HG02870 (cell line): ENCODE measurements at regions not wholly inside any gene's neighbourhood (a gene's known extent, or its start where the extent isn't known, plus 50 kb on each side); places are given as distances from the start of the nearest gene placed in this dataset.
"Not testable (repeated sequence)": the region's sequence is repeated elsewhere in the genome, so short reads cannot be mapped to it uniquely, and the experiment has no call there.

Experiments used
- ATAC-seq: cut with Tn5 transposase; IDR thresholded peaks from one replicate; pipeline ENCODE4 v1.9.1; 2021; ENCODE audit warnings: mild to moderate bottlenecking, moderate library complexity; ENCODE audit not compliant: unreplicated experiment

- no peak for ATAC-seq
These were observed 202.4 kb upstream of the CDH9 start for GRCh38 chr5:27240791-27241190.

DNA sequence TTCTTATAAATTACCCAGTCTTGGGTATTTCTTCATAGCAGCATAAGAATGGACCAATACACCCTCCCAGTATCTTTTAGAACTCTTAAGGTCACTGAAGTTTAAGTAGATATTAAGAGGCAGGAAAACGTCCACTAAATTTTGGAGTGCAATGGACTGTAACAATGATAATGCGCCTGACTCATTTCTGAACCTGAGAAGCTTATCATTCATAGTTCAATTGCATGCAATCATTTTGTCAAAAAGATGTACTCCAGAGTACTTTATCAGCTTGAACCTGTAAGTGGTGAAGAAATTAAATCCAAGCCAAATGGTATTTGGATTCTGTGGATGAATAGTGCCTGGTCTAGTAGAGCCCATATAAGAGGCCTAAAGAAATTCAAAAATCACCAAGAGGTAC is 196.5 kb upstream of the CDH9 start:
- no peak for ATAC-seq

DNA sequence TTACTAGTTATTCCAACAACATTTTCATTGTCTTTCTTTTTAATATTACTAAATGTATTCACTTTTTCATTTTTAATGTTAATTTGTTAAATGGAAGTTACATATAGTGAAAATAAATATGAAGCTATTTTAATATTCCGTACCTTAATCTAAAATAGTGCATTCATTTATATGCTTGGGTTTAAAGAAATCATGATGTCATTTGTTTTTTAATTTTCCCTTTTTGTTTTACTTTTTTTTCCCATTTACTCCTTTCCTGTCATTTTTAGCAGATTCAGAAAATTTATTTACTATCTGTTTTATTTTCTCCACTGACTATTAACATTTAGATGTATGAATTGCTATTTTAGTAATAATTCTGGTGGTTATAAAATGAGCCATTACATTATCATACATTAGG is 183.0 kb upstream of the CDH9 start:
- no peak for ATAC-seq

DNA sequence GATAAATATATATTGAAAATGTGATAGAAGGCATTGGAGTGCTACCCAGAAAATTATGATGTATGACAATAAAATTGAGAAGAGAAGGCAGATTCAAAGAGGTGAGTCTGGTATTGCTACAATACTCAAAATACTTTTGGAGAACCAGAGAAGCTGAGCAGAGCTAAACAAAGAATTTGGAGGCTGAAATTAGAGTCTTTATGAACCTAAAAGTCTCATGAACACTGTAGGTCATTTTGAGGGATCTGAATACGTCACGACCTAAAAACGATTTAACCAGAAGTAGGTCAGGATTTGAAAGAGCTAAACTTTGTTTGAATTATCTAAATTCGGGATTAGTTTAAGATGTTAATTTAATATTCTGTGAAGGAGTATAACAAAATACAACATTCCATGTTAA is 182.4 kb upstream of the CDH9 start:
- no peak for ATAC-seq

- no peak for ATAC-seq
These were observed 179.6 kb upstream of the CDH9 start for GRCh38 chr5:27217977-27218376.

GRCh38 chr5:27217155-27217956 is 179.0 kb upstream of the CDH9 start:
- ATAC-seq = no peak

- ATAC-seq = no peak
These were observed 178.1 kb upstream of the CDH9 start for GRCh38 chr5:27216367-27216950.

- ATAC-seq = no peak
These were observed 169.7 kb upstream of the CDH9 start for GRCh38 chr5:27208051-27208450.

DNA sequence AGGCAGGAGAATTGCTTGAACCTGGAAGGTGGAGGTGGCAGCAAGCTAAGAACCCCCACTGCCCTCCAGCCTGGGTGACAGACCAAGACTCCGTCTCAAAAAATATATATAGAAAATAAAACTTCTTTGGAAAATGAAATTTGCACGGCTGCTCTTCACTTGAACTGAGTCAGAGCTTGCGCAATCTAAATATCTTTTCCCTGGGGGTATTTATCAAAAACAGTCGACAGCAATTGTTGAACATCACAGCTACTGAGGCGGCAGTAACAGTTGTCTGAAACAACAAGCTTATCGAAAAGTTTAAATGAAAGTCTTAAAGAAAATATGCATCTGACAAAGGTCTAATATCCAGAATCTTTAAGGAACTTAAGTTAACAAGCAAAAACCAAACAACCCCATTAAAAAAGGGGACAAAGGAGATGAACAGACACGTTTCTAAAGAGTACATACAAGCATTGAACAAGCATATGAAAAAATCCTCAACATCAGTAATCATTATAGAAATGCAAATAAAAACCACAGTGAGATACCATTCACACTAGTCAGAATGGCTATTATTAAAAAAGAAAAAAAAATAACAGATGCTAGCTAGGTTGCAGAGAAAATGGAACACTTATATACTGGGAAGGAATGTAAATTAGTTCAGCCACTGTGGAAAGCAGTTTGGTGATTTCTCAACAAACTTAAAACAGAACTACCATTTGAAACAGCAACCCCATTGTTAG is 153.6 kb upstream of the CDH9 start:
- no peak for ATAC-seq

GRCh38 chr5:27172693-27173092 is 134.3 kb upstream of the CDH9 start:
- no peak for ATAC-seq

GRCh38 chr5:27171761-27172261 is 133.4 kb upstream of the CDH9 start:
- no peak for ATAC-seq

GRCh38 chr5:27158775-27159174 is 120.4 kb upstream of the CDH9 start:
- no peak for ATAC-seq

DNA sequence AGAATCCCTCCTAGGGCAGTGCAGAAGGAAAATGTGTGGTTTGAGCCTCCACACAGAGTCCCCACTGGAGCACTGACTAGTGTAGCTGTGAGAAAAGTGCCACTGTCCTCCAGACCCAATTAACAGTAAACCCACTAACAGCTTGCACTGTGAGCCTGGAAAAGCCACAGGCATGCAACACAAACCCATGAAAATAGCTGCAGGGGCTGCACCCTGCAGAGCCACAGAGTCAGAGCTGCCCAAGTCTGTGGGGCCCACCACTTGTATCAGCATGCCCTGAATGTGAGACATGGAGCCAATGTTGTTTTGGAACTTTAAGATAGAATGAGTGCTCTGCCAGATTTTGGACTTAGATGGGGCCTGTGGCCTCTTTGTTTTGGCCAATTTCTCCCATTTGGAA is 119.8 kb upstream of the CDH9 start:
- no peak for ATAC-seq

GRCh38 chr5:27144456-27144855 is 106.1 kb upstream of the CDH9 start:
- no peak for ATAC-seq

DNA sequence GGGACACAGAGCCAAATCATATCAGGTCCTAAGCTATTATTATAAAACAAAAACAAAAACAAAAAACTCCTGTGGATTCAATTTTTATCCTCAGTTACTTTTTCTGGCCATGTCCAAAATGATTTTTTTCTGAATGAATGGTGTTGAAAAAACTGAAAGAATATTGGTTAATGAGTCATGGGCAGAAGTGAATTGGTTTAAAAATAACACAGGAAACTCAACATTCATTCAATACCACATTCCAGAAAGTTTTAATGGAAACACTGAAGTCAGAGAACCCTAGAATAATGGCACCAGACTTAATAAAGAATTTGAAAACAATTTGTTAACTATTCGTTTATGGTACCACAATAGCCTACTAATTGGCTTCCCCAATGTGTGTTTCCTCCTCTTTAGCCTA is 102.4 kb upstream of the CDH9 start:
- ATAC-seq = no peak

DNA sequence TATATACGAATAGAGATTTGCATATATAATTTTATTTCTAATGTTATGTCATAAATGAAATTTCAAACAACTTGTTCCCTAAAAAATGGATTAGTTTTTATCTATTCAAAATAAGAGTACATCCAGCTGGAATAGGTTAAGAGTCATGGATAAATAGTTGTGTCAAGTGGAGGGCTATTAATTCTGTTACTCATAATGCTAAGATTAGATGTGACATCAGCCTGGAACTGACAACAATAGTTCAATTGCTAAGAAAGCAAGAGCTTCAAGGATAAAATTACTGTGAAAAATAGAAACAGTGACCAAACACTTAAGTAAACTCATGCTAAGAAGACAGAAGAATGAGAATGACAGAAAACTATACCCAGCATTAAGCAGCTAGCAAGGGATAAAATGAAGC is 92.2 kb upstream of the CDH9 start:
- no peak for ATAC-seq

GRCh38 chr5:27129926-27130325 is 91.5 kb upstream of the CDH9 start:
- no peak for ATAC-seq

DNA sequence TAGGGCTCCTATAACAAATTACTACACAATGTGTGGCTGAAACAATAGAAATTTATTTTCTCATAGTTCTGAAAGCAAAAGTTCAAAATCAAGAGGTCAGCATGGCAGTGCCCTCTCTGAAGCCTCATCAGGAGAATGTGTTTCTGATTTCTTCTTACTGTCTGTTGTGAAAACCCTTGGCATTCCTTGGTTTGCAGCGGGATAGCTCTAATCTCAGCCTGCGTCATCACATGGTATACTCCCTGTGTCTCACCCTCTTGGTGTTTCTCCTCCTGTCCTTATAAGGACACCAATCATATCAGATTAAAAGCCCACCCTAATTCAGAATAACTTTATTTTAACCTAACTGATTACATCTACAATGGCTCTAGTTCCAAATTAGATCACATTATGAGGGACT is 87.5 kb upstream of the CDH9 start:
- ATAC-seq = no peak

- no peak for ATAC-seq
These were observed 86.2 kb upstream of the CDH9 start for GRCh38 chr5:27124590-27124989.

- ATAC-seq = not testable (repeated sequence)
These were observed 81.4 kb upstream of the CDH9 start for GRCh38 chr5:27119736-27120321.

DNA sequence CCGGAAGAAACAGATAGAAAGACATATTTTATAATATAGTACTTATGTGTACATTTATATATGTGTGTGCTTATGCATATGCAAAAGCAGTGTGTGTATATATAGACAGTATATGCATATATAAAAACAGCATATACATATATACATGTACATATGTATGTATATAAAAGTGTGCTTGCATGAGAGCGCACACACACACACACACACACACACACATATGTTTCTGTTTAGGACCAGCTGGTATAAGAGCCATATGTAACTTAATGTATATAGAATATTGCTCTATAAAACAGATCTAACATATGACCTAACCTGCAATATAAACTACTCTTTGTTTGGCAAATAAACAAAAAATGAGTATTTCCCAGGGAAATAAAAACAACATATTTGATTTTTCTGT is 65.1 kb upstream of the CDH9 start:
- ATAC-seq = no peak

GRCh38 chr5:27095761-27096160 is 57.4 kb upstream of the CDH9 start:
- ATAC-seq = not testable (repeated sequence)
